Cardiac fibroblast (primary cell): ENCODE measurements at regions not wholly inside any gene's neighbourhood (a gene's known extent, or its start where the extent isn't known, plus 50 kb on each side); places are given as distances from the start of the nearest gene placed in this dataset.

Source experiments
- DNase-seq, 2 donors: peaks; one replicate each; pipeline versions ENCODE4 v3.0.0 to v3.0.0-alpha.2; 2010; ENCODE audit warnings: low read depth in 2 of 2
- H3K4me3 ChIP-seq, 2 donors: replicated peaks in 1 of 2; 1 replicate in 1 of 2; 2 replicates in 1 of 2; pipeline ENCODE4 v1.5.1; 2011; ENCODE audit warnings: low read depth in 2 of 2, low read length in 2 of 2, mild to moderate bottlenecking in 2 of 2, moderate library complexity in 1 of 2
- TF ChIP-seq, protein P1 (sequence below): IDR thresholded peaks from one replicate; pipeline ENCODE4 v1.5.1; 2011; ENCODE audit warnings: low read depth, mild to moderate bottlenecking, low read length, inconsistent platforms

- no peak for DNase-seq
These were observed 148.4 kb downstream of the TBXT start for GRCh38 chr6:166019214-166019613.

GRCh38 chr6:166017032-166017635, 150.5 kb downstream of the TBXT start:
- DNase-seq: no peak
- TF ChIP-seq, protein P1, sequence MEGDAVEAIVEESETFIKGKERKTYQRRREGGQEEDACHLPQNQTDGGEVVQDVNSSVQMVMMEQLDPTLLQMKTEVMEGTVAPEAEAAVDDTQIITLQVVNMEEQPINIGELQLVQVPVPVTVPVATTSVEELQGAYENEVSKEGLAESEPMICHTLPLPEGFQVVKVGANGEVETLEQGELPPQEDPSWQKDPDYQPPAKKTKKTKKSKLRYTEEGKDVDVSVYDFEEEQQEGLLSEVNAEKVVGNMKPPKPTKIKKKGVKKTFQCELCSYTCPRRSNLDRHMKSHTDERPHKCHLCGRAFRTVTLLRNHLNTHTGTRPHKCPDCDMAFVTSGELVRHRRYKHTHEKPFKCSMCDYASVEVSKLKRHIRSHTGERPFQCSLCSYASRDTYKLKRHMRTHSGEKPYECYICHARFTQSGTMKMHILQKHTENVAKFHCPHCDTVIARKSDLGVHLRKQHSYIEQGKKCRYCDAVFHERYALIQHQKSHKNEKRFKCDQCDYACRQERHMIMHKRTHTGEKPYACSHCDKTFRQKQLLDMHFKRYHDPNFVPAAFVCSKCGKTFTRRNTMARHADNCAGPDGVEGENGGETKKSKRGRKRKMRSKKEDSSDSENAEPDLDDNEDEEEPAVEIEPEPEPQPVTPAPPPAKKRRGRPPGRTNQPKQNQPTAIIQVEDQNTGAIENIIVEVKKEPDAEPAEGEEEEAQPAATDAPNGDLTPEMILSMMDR: no peak
- H3K4me3 ChIP-seq: no peak overlapping the region

More at GRCh38 chr6:166019214-166019613, 148.4 kb downstream of the TBXT start:
- no peak overlapping the region for H3K4me3 ChIP-seq
- TF ChIP-seq, protein P1: no peak

- no peak for DNase-seq
- TF ChIP-seq, protein P1: no peak
- no peak overlapping the region for H3K4me3 ChIP-seq
These were observed 152.7 kb downstream of the TBXT start for GRCh38 chr6:166014966-166015365.

GRCh38 chr6:166010136-166010960, 157.3 kb downstream of the TBXT start:
- DNase-seq: no peak
- TF ChIP-seq, protein P1: no peak
- no peak overlapping the region for H3K4me3 ChIP-seq

GRCh38 chr6:166009385-166010031, 158.1 kb downstream of the TBXT start:
- DNase-seq: no peak
- peak overlapping the region; percentile 46 to 53 for H3K4me3 ChIP-seq
- TF ChIP-seq, protein P1: no peak

GRCh38 chr6:166008441-166009369, 158.9 kb downstream of the TBXT start:
- peak; percentile 65 to 77 for DNase-seq
- TF ChIP-seq, protein P1: no peak
- H3K4me3 ChIP-seq: peak overlapping the region; percentile 46 to 53
